ENCODE measurements at regions not wholly inside any gene's neighbourhood (a gene's known extent, or its start where the extent isn't known, plus 50 kb on each side); places are given as distances from the start of the nearest gene placed in this dataset.

DNA sequence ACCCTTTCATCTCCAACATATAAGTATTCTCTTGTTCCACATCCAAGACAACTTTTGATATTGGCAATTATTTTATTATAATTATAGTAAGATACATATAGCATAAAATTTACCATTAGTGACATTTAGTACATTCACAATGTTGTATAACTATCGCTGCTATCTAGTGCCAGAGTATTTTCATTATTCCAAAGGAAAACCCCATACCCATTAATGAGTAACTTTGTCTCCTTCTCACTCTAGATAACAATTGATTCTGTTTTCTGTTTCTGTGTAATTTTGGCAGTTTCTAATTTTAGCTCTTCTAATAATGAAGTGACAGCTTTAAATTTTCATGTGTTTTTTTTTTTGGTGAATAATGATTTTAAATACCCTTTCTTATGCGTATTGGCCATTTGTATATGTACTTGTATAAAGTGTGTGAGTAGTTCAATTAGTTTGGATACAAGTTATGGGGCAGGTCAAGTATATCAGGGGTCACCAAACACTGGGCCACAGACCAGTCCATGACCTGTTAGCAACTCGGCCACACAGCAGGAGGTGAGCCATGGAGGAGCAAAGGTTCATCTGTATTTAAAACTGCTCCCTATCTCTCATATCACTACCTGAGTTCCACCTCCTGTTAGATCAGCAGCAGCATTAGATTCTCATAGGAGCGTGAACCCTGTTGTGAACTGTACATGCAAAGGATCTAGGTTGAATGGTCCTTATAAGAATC, 97.2 kb upstream of the SYT1 start:
- H3K4me3 ChIP-seq (ENCODE audit: low read length in 2 of 2), result no peak overlapping the region
- no peaks in the 10 kb centered on the region for H3K4me1 ChIP-seq (ENCODE audit: control insufficient read depth in 2 of 2, insufficient read depth in 2 of 2, low read length in 2 of 2)
- WGBS, result 93% methylated on average over 4 of the region's 4 CpGs
- no peaks in the 10 kb centered on the region for H3K36me3 ChIP-seq (ENCODE audit: control insufficient read depth in 2 of 2, insufficient read depth in 2 of 2, low read length in 1 of 2)
- no peaks in the 10 kb centered on the region for H3K27me3 ChIP-seq (ENCODE audit: control insufficient read depth in 2 of 2, insufficient read depth in 1 of 2, low read length in 1 of 2)
- no peaks in the 10 kb centered on the region for H3K9me3 ChIP-seq (ENCODE audit: control insufficient read depth in 2 of 2, insufficient read depth in 1 of 2, low read length in 1 of 2)
- no peak overlapping the region for H3K27ac ChIP-seq (ENCODE audit: low read depth in 1 of 2, low read length in 1 of 2)
- DNase-seq (ENCODE audit: low read depth in 6 of 9, low spot score in 9 of 9), result no peak

- Histone ChIP-seq H3K9me3 (ENCODE audit: control insufficient read depth in 2 of 2, insufficient read depth in 1 of 2, low read length in 1 of 2) (no peaks in the 10 kb centered on the region), H3K4me1 (ENCODE audit: control insufficient read depth in 2 of 2, insufficient read depth in 2 of 2, low read length in 2 of 2) (no peaks in the 10 kb centered on the region), H3K36me3 (ENCODE audit: control insufficient read depth in 2 of 2, insufficient read depth in 2 of 2, low read length in 1 of 2) (no peaks in the 10 kb centered on the region), H3K27ac (ENCODE audit: low read depth in 1 of 2, low read length in 1 of 2) (no peak overlapping the region), H3K4me3 (ENCODE audit: low read length in 2 of 2) (no peak overlapping the region), H3K27me3 (ENCODE audit: control insufficient read depth in 2 of 2, insufficient read depth in 1 of 2, low read length in 1 of 2) (no peaks in the 10 kb centered on the region)
- 73% methylated on average over 2 of the region's 2 CpGs for WGBS
- DNase-seq (ENCODE audit: low read depth in 6 of 9, low spot score in 9 of 9), result no peak
These were observed 86.2 kb upstream of the SYT1 start for GRCh38 chr12:78778339-78778738.

GRCh38 chr12:78787576-78787975, 77.0 kb upstream of the SYT1 start:
- Histone ChIP-seq H3K27ac (ENCODE audit: low read depth in 1 of 2, low read length in 1 of 2) (no peak overlapping the region), H3K4me1 (ENCODE audit: control insufficient read depth in 2 of 2, insufficient read depth in 2 of 2, low read length in 2 of 2) (no peaks in the 10 kb centered on the region), H3K9me3 (ENCODE audit: control insufficient read depth in 2 of 2, insufficient read depth in 1 of 2, low read length in 1 of 2) (no peaks in the 10 kb centered on the region), H3K27me3 (ENCODE audit: control insufficient read depth in 2 of 2, insufficient read depth in 1 of 2, low read length in 1 of 2) (no peaks in the 10 kb centered on the region), H3K36me3 (ENCODE audit: control insufficient read depth in 2 of 2, insufficient read depth in 2 of 2, low read length in 1 of 2) (no peaks in the 10 kb centered on the region), H3K4me3 (ENCODE audit: low read length in 2 of 2) (no peak overlapping the region)
- no peak for DNase-seq (ENCODE audit: low read depth in 6 of 9, low spot score in 9 of 9)

DNA sequence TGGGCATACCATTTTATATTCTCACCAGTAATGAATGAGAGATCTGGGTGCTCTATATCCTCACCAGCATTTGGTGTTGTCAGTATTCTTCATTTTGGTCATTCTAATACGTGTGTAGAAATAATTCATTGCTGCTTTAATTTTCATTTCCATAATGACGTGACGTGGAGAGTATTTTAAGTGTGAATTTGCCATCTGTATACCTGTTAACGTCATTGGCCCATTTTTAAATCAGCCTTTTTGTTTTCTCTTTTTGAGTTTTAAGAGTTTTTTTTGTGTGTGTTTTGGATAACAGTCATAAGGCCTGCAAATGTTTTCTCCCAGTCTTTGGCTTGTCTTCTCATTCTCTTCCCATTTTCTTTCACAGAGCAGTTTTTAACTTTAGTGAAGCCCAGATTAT, 74.4 kb upstream of the SYT1 start:
- H3K4me3 ChIP-seq (ENCODE audit: low read length in 2 of 2), result no peak overlapping the region
- H3K36me3 ChIP-seq (ENCODE audit: control insufficient read depth in 2 of 2, insufficient read depth in 2 of 2, low read length in 1 of 2), result no peaks in the 10 kb centered on the region
- no peaks in the 10 kb centered on the region for H3K4me1 ChIP-seq (ENCODE audit: control insufficient read depth in 2 of 2, insufficient read depth in 2 of 2, low read length in 2 of 2)
- no peak for DNase-seq (ENCODE audit: low read depth in 6 of 9, low spot score in 9 of 9)
- H3K9me3 ChIP-seq (ENCODE audit: control insufficient read depth in 2 of 2, insufficient read depth in 1 of 2, low read length in 1 of 2), result peaks cover 0 to 3% of the 10 kb centered on the region in 2 donors
- no peak overlapping the region for H3K27ac ChIP-seq (ENCODE audit: low read depth in 1 of 2, low read length in 1 of 2)
- 88% methylated on average over 4 of the region's 4 CpGs for WGBS
- no peaks in the 10 kb centered on the region for H3K27me3 ChIP-seq (ENCODE audit: control insufficient read depth in 2 of 2, insufficient read depth in 1 of 2, low read length in 1 of 2)

DNA sequence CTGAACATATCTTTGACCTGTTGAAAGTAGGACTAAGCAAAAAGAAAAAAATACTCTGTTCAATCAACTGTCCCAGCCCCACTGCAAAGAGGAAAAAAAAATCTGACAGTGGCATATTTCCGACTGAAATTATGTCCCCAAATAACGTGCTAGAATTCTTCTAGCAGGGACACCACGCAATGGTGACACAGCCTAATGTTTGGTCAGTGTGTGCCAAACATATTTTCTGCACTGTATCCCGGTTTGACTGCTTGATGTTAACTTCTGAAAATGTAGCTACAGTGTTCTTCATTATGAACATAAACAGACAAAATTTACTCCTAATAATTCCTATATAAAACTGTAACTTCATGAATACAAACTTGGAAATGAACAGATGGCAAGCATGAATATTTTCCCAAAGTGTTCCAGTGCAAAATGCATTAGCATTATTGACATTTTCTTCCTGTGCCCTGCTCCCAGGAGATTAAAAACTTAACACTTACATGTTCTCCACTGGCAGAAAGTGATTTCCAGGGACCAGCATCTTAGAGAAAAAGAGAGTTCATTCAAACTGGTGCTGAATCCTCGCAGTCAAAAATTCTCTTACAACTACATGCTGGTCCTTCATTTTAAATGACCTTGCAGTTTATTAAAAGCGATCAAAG, 72.4 kb upstream of the SYT1 start:
- H3K36me3 ChIP-seq (ENCODE audit: control insufficient read depth in 2 of 2, insufficient read depth in 2 of 2, low read length in 1 of 2), result no peaks in the 10 kb centered on the region
- no peak overlapping the region for H3K4me3 ChIP-seq (ENCODE audit: low read length in 2 of 2)
- DNase-seq (ENCODE audit: low read depth in 6 of 9, low spot score in 9 of 9), result no peak
- peaks cover 0 to 4% of the 10 kb centered on the region in 2 donors for H3K4me1 ChIP-seq (ENCODE audit: control insufficient read depth in 2 of 2, insufficient read depth in 2 of 2, low read length in 2 of 2)
- no peaks in the 10 kb centered on the region for H3K27me3 ChIP-seq (ENCODE audit: control insufficient read depth in 2 of 2, insufficient read depth in 1 of 2, low read length in 1 of 2)
- 93% methylated on average over 6 of the region's 6 CpGs for WGBS
- H3K27ac ChIP-seq (ENCODE audit: low read depth in 1 of 2, low read length in 1 of 2), result no peak overlapping the region
- H3K9me3 ChIP-seq (ENCODE audit: control insufficient read depth in 2 of 2, insufficient read depth in 1 of 2, low read length in 1 of 2), result peaks cover 0 to 3% of the 10 kb centered on the region in 2 donors

DNA sequence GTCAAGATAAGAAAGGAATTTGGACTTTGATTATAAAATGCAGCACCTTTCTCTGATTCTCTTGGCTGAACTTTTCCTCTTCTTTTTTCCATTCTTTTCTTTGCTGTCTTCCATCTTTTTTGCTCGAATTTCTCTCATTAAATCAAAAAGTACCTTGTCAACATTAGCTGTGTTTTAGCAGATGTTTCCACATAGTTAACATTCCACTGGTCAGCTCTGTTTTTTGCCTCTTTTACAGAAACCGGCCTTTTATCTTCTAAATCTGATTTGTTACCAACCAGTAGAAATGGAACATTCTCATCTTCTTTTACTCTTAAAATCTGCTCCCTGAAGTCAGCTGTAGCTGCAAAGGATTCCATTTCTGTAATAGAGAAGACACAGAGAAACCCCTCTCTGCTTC, 71.1 kb upstream of the SYT1 start:
- peaks cover 0 to 3% of the 10 kb centered on the region in 2 donors for H3K9me3 ChIP-seq (ENCODE audit: control insufficient read depth in 2 of 2, insufficient read depth in 1 of 2, low read length in 1 of 2)
- H3K4me1 ChIP-seq (ENCODE audit: control insufficient read depth in 2 of 2, insufficient read depth in 2 of 2, low read length in 2 of 2), result peaks cover 0 to 4% of the 10 kb centered on the region in 2 donors
- no peak overlapping the region for H3K27ac ChIP-seq (ENCODE audit: low read depth in 1 of 2, low read length in 1 of 2)
- no peak overlapping the region for H3K4me3 ChIP-seq (ENCODE audit: low read length in 2 of 2)
- WGBS, result 76% methylated on average over 2 of the region's 2 CpGs
- H3K27me3 ChIP-seq (ENCODE audit: control insufficient read depth in 2 of 2, insufficient read depth in 1 of 2, low read length in 1 of 2), result no peaks in the 10 kb centered on the region
- DNase-seq (ENCODE audit: low read depth in 6 of 9, low spot score in 9 of 9), result no peak
- no peaks in the 10 kb centered on the region for H3K36me3 ChIP-seq (ENCODE audit: control insufficient read depth in 2 of 2, insufficient read depth in 2 of 2, low read length in 1 of 2)

DNA sequence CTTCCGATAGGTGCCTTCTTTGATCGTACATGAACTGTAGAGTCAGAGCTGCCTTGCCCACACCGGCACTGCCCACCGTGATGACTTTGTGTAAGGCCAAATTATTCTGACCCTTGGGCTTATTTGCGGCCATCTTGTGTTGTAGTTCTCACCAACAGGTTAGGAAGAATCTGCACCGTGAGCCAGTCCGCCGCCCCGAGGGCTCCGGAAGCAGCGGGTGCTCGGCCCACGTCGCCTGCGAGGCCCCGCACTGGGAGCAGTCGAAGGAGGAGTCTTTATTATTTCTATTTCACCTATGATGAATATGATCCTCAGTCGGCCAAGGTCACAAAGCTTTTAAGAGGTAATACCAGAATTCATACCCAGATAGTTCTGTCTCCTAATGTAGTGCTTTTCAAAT, 70.6 kb upstream of the SYT1 start:
- no peak overlapping the region for H3K27ac ChIP-seq (ENCODE audit: low read depth in 1 of 2, low read length in 1 of 2)
- 97% methylated on average over 18 of the region's 18 CpGs for WGBS
- no peaks in the 10 kb centered on the region for H3K27me3 ChIP-seq (ENCODE audit: control insufficient read depth in 2 of 2, insufficient read depth in 1 of 2, low read length in 1 of 2)
- H3K4me3 ChIP-seq (ENCODE audit: low read length in 2 of 2), result no peak overlapping the region
- H3K4me1 ChIP-seq (ENCODE audit: control insufficient read depth in 2 of 2, insufficient read depth in 2 of 2, low read length in 2 of 2), result peaks cover 0 to 4% of the 10 kb centered on the region in 2 donors
- H3K9me3 ChIP-seq (ENCODE audit: control insufficient read depth in 2 of 2, insufficient read depth in 1 of 2, low read length in 1 of 2), result peaks cover 0 to 3% of the 10 kb centered on the region in 2 donors
- DNase-seq (ENCODE audit: low read depth in 6 of 9, low spot score in 9 of 9), result no peak
- H3K36me3 ChIP-seq (ENCODE audit: control insufficient read depth in 2 of 2, insufficient read depth in 2 of 2, low read length in 1 of 2), result no peaks in the 10 kb centered on the region

DNA sequence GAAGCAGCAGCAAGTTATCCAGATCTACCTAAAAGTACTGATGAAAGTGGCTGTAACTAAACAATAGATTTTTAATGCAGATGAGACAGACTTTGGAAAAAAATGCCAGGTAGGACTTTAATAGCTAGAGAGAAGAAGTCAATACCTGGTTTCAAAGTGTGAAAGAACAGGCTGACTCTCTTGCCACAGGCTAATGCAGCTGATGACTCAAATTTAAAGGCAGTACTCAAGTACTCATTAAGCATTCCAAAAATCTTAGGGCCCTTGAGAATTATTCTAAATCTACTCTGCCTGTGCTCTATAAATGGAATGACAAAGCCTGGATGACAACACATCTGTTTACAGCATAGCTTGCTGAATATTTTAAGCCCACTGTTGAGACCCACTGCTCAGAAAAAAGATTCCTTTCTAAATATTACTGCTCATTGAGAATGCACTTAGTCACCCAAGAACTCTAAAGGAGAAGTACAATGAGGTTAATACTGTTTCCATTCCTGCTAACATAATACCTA, 68.6 kb upstream of the SYT1 start:
- no peak for DNase-seq (ENCODE audit: low read depth in 6 of 9, low spot score in 9 of 9)
- Histone ChIP-seq H3K4me3 (ENCODE audit: low read length in 2 of 2) (no peak overlapping the region), H3K36me3 (ENCODE audit: control insufficient read depth in 2 of 2, insufficient read depth in 2 of 2, low read length in 1 of 2) (no peaks in the 10 kb centered on the region), H3K4me1 (ENCODE audit: control insufficient read depth in 2 of 2, insufficient read depth in 2 of 2, low read length in 2 of 2) (peaks cover 0 to 4% of the 10 kb centered on the region in 2 donors), H3K9me3 (ENCODE audit: control insufficient read depth in 2 of 2, insufficient read depth in 1 of 2, low read length in 1 of 2) (peaks cover 0 to 3% of the 10 kb centered on the region in 2 donors), H3K27ac (ENCODE audit: low read depth in 1 of 2, low read length in 1 of 2) (no peak overlapping the region), H3K27me3 (ENCODE audit: control insufficient read depth in 2 of 2, insufficient read depth in 1 of 2, low read length in 1 of 2) (no peaks in the 10 kb centered on the region)

GRCh38 chr12:78797196-78797931, 67.2 kb upstream of the SYT1 start:
- 84% methylated on average over 2 of the region's 2 CpGs for WGBS
- peak; percentile 0 to 76 (median 43) for DNase-seq (ENCODE audit: low read depth in 6 of 9, low spot score in 9 of 9)

More at GRCh38 chr12:78797196-78797931, 67.2 kb upstream of the SYT1 start:
- peaks cover 0 to 4% of the 10 kb centered on the region in 2 donors for H3K4me1 ChIP-seq (ENCODE audit: control insufficient read depth in 2 of 2, insufficient read depth in 2 of 2, low read length in 2 of 2)
- H3K27ac ChIP-seq (ENCODE audit: low read depth in 1 of 2, low read length in 1 of 2), result no peak overlapping the region
- H3K27me3 ChIP-seq (ENCODE audit: control insufficient read depth in 2 of 2, insufficient read depth in 1 of 2, low read length in 1 of 2), result no peaks in the 10 kb centered on the region
- no peaks in the 10 kb centered on the region for H3K36me3 ChIP-seq (ENCODE audit: control insufficient read depth in 2 of 2, insufficient read depth in 2 of 2, low read length in 1 of 2)
- peaks cover 0 to 3% of the 10 kb centered on the region in 2 donors for H3K9me3 ChIP-seq (ENCODE audit: control insufficient read depth in 2 of 2, insufficient read depth in 1 of 2, low read length in 1 of 2)
- no peak overlapping the region for H3K4me3 ChIP-seq (ENCODE audit: low read length in 2 of 2)

Measured in thymus (tissue), 11 donors.